ENCODE measurements at regions not wholly inside any gene's neighbourhood (a gene's known extent, or its start where the extent isn't known, plus 50 kb on each side); places are given as distances from the start of the nearest gene placed in this dataset.
A peak's percentile ranks its signal among the peaks of the same experiment; 100 is the strongest.

DNA sequence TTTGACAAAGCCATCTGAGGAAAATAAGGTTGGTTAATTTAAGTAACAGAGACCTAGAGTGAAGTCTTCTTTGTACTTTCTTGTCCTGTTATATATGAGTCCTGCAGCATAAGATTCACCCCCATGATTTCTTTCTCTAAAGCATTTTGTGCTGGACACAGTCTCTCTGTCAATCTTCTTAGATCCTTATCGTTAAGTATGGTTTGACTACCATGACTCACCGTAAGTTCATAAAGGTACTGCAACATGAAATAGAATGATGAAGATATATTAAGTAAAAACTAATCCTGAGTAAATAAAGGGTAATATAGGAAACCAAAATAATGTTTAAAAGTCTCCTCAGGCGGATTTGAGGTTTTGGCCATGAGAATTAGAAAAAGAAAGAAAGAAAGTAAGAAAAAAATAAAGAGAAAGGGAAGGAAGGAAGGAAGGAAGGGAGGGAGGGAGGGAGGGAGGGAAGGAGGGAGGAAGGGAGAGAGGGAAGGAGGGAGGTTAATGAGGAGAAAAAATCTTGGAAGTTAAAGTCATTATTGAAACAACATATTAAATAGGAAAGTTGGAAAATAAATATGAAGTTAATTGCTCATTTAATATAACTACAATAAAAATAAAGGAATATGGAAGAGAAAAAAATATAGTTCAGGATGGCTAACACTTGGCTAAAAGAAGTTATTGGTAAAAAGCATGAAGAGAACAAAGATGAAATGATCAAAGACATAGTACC, 980.3 kb upstream of the CDH2 start:
- Histone ChIP-seq H4K20me1 (ENCODE audit: insufficient read depth, low read length) (no peaks in the 10 kb centered on the region), H3K4me2 (ENCODE audit: low read depth, low read length) (no peak overlapping the region), H3K79me2 (ENCODE audit: insufficient read depth, low read length) (no peaks in the 10 kb centered on the region), H3K4me1 (ENCODE audit: insufficient read depth, low read length) (no peaks in the 10 kb centered on the region), H3K9ac (ENCODE audit: insufficient read depth, low read depth, low read length) (no peak overlapping the region), H3K9me3 (ENCODE audit: low read length) (no peaks in the 10 kb centered on the region), H3K27ac (ENCODE audit: extremely low read length, insufficient read depth, low read length) (no peak overlapping the region), H3K4me3 (replicated peaks in 1 of 3; ENCODE audit: insufficient read depth in 1 of 3, low read depth in 2 of 3, low read length in 3 of 3) (no peak overlapping the region), H2AFZ (ENCODE audit: low read length) (no peak overlapping the region), H3K27me3 (ENCODE audit: control insufficient read depth in 1 of 2, insufficient read depth in 2 of 2, low read length in 2 of 2) (no peaks in the 10 kb centered on the region), H3K36me3 (replicated peaks in 1 of 2; ENCODE audit: control insufficient read depth in 1 of 2, insufficient read depth in 2 of 2, low read length in 2 of 2) (no peaks in the 10 kb centered on the region)
- intact Hi-C loops (cut with micrococcal nuclease; ENCODE audit: unreplicated experiment): no loop called here
- ATAC-seq: no peak
- under 1% methylated on average over 3 of the region's 3 CpGs for WGBS (ENCODE audit: low lambda C conversion rate)
- BruUV-seq (replicated peaks): no TSS peak
- no peak for DNase-seq (ENCODE audit: low spot score)
- ChIA-PET CTCF (ENCODE audit: low intra/inter-chr PET ratio, low total read pairs) (no interaction called here), POLR2A (no interaction called here)
- no peak for FAIRE-seq
- peak; percentile 63 for TF ChIP-seq HNRNPK (IDR thresholded peaks at IDR 0.05; ENCODE audit: low read depth, low read length, poor library complexity, severe bottlenecking)
- no peak for TF ChIP-seq KDM2A (CRISPR knock-in tag; IDR thresholded peaks at IDR 0.05; ENCODE audit: borderline replicate concordance, low read depth)
- in situ Hi-C loops (cut with HindIII; ENCODE audit: extremely low pct_ligation_motif_present, low pct_unique_long_range_greater_than_20kb): no loop called here

DNA sequence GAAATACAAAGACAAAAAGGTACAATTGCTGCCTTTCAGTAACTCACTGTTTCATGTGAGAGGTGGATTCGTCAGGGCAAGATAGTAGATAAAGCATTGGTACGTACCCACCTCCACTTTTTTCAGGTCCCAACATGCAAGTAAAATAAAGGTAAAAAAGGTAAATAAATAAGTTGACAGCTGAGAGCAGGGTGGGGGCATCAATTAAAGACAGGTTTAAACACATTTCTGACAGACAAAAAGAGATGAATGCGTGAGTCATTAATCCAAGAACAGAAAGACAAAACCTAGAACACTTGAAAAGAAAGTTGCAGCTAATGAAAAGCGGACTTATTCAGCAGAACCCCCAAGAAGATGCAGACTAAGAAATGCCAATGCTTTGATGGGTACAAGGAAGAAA, 979.6 kb upstream of the CDH2 start:
- in situ Hi-C loops (cut with HindIII; ENCODE audit: extremely low pct_ligation_motif_present, low pct_unique_long_range_greater_than_20kb) (no loop called here), intact Hi-C loops (cut with micrococcal nuclease; ENCODE audit: unreplicated experiment) (no loop called here)
- ATAC-seq: no peak
- BruUV-seq (replicated peaks): no TSS peak
- 10% methylated on average over 4 of the region's 4 CpGs for WGBS (ENCODE audit: low lambda C conversion rate)
- no peak for FAIRE-seq
- DNase-seq (ENCODE audit: low spot score): no peak
- CTCF ChIA-PET (ENCODE audit: low intra/inter-chr PET ratio, low total read pairs): no interaction called here
- Histone ChIP-seq H3K4me1 (ENCODE audit: insufficient read depth, low read length) (no peaks in the 10 kb centered on the region), H3K79me2 (ENCODE audit: insufficient read depth, low read length) (no peaks in the 10 kb centered on the region), H3K27me3 (ENCODE audit: control insufficient read depth in 1 of 2, insufficient read depth in 2 of 2, low read length in 2 of 2) (no peaks in the 10 kb centered on the region), H3K36me3 (replicated peaks in 1 of 2; ENCODE audit: control insufficient read depth in 1 of 2, insufficient read depth in 2 of 2, low read length in 2 of 2) (no peaks in the 10 kb centered on the region), H2AFZ (ENCODE audit: low read length) (no peak overlapping the region), H3K27ac (ENCODE audit: extremely low read length, insufficient read depth, low read length) (no peak overlapping the region), H4K20me1 (ENCODE audit: insufficient read depth, low read length) (no peaks in the 10 kb centered on the region), H3K9me3 (ENCODE audit: low read length) (no peaks in the 10 kb centered on the region), H3K4me2 (ENCODE audit: low read depth, low read length) (no peak overlapping the region), H3K4me3 (replicated peaks in 1 of 3; ENCODE audit: insufficient read depth in 1 of 3, low read depth in 2 of 3, low read length in 3 of 3) (no peak overlapping the region), H3K9ac (ENCODE audit: insufficient read depth, low read depth, low read length) (no peak overlapping the region)
- POLR2A ChIA-PET: no interaction called here
- TF ChIP-seq MED8 (CRISPR knock-in tag; IDR thresholded peaks at IDR 0.05; ENCODE audit: insufficient replicate concordance) (no peak), KLF12 (CRISPR knock-in tag; IDR thresholded peaks at IDR 0.05; ENCODE audit: borderline replicate concordance) (no peak), TBX3 (IDR thresholded peaks at IDR 0.05; ENCODE audit: borderline replicate concordance) (no peak), RFX3 (CRISPR knock-in tag; IDR thresholded peaks at IDR 0.05) (no peak), ZNF782 (CRISPR knock-in tag; IDR thresholded peaks at IDR 0.05; ENCODE audit: borderline replicate concordance) (no peak), ZNF598 (CRISPR knock-in tag; IDR thresholded peaks at IDR 0.05; ENCODE audit: borderline replicate concordance) (no peak)
